GM12878 (cell line): ENCODE measurements at regions not wholly inside any gene's neighbourhood (a gene's known extent, or its start where the extent isn't known, plus 50 kb on each side); places are given as distances from the start of the nearest gene placed in this dataset.

ENCODE experiments used
- ATAC-seq: fragments of 200-7000 bp; cut with Tn5 transposase; 3 replicates; pipeline ENCODE4 v1.9.1; 2020; ENCODE audit warnings: mild to moderate bottlenecking, moderate library complexity
- BruUV-seq: library from RNA; stranded (reverse); fragments of 400-500 nt; replicated peaks from 2 replicates; lab custom pipeline; 2021; lab: Mats Ljungman, UMichigan
- CTCF ChIA-PET: fragments of 300-600 bp; sonication (Branson Sonifier 250); formaldehyde crosslinking; extraction: SDS; loops from one replicate; lab custom pipeline; 2021; ENCODE audit warnings: inconsistent platforms; lab: Yijun Ruan, JAX
- POLR2A ChIA-PET: fragments of 350-600 bp; formaldehyde crosslinking; extraction: SDS; loops from one replicate; lab custom pipeline; 2021; ENCODE audit warnings: inconsistent platforms; lab: Charles Lee
- RAD21 ChIA-PET: fragments of 300-600 bp; sonication (Branson Sonifier 250); formaldehyde crosslinking; loops from one replicate; lab custom pipeline; 2023; ENCODE audit warnings: antibody characterized with exemption; ENCODE audit not compliant: unreplicated experiment; lab: Charles Lee
- SMC1A ChIA-PET: fragments of 300-600 bp; sonication (Branson Sonifier 250); formaldehyde crosslinking; loops from one replicate; lab custom pipeline; 2023; ENCODE audit not compliant: unreplicated experiment, uncharacterized antibody; lab: Charles Lee
- DNase-seq: peaks from one replicate; pipeline ENCODE4 v3.0.0-alpha.2; 2011; ENCODE audit warnings: low read depth, low spot score
- FAIRE-seq: peaks from 3 replicates; lab custom pipeline; 2011; peaks lifted over from hg19 to GRCh38; lab: Jason Lieb, UNC
- H2AFZ ChIP-seq: 2 replicates; pipeline ENCODE4 v1.6.0; 2011; ENCODE audit warnings: low read depth, low read length, control low read depth; ENCODE audit not compliant: control insufficient read depth
- H3K27ac ChIP-seq: 2 replicates; pipeline ENCODE4 v1.5.1; 2011; ENCODE audit warnings: control low read depth; ENCODE audit not compliant: control insufficient read depth, insufficient read depth
- H3K27me3 ChIP-seq, 2 experiments: replicated peaks in 1 of 2; 2 replicates each; pipeline versions ENCODE4 v1.6.0 to v1.6.1; 2011; ENCODE audit warnings: low read length in 1 of 2; ENCODE audit not compliant: control insufficient read depth in 2 of 2, insufficient read depth in 2 of 2
- H3K36me3 ChIP-seq, 2 experiments: 2 replicates each; pipeline ENCODE4 v1.5.1; 2011; ENCODE audit warnings: low read length in 1 of 2; ENCODE audit not compliant: control insufficient read depth in 2 of 2, insufficient read depth in 2 of 2
- H3K4me1 ChIP-seq: 2 replicates; pipeline ENCODE4 v1.6.1; 2011; ENCODE audit warnings: mild to moderate bottlenecking, low read length, moderate library complexity, mixed read lengths; ENCODE audit not compliant: control insufficient read depth, insufficient read depth
- H3K4me2 ChIP-seq: 2 replicates; pipeline ENCODE4 v1.6.0; 2011; ENCODE audit warnings: control low read depth; ENCODE audit not compliant: control insufficient read depth, insufficient read depth
- H3K4me3 ChIP-seq: fragments of 200-600 bp; sonication (generic); 2 replicates; pipeline ENCODE4 v1.5.1; 2016
- H3K79me2 ChIP-seq: 2 replicates; pipeline ENCODE4 v1.6.0; 2011; ENCODE audit warnings: low read length; ENCODE audit not compliant: control insufficient read depth, insufficient read depth
- H3K9ac ChIP-seq: 2 replicates; pipeline ENCODE4 v1.8.0; 2011; ENCODE audit warnings: low read length, control low read depth, mixed read lengths; ENCODE audit not compliant: control insufficient read depth, insufficient read depth
- H3K9me3 ChIP-seq: replicated peaks from 3 replicates; pipeline ENCODE4 v1.5.1; 2011; ENCODE audit warnings: mild to moderate bottlenecking, low read length; ENCODE audit not compliant: control insufficient read depth, insufficient read depth
- H4K20me1 ChIP-seq: 2 replicates; pipeline ENCODE4 v1.6.0; 2011; ENCODE audit not compliant: control insufficient read depth, insufficient read depth
- FOXK2 ChIP-seq: fragments of 450-650 bp; IDR thresholded peaks from 2 replicates; pipeline ENCODE4 v1.6.1; 2017; ENCODE audit warnings: mild to moderate bottlenecking, moderate library complexity
- HDAC6 ChIP-seq: fragments of 200-600 bp; sonication (generic); IDR thresholded peaks from one replicate; pipeline ENCODE4 v1.8.0; 2017; ENCODE audit warnings: antibody characterized with exemption; ENCODE audit not compliant: unreplicated experiment
- KDM1A ChIP-seq: fragments of 200-600 bp; sonication (generic); IDR thresholded peaks from 2 replicates; pipeline ENCODE4 v1.6.1; 2016; ENCODE audit warnings: borderline replicate concordance
- NBN ChIP-seq: fragments of 450-650 bp; IDR thresholded peaks from 2 replicates; pipeline ENCODE4 v1.6.1; 2016
- NR2C1 ChIP-seq: fragments of 450-650 bp; IDR thresholded peaks from 2 replicates; pipeline ENCODE4 v1.6.1; 2017; ENCODE audit warnings: antibody characterized with exemption, mild to moderate bottlenecking, moderate library complexity
- NRF1 ChIP-seq: conservative IDR thresholded peaks from 2 replicates; pipeline ENCODE4 v1.6.1; 2011; ENCODE audit warnings: mild to moderate bottlenecking, low read depth, low read length, improper control_type of control experiment
- RUNX3 ChIP-seq: IDR thresholded peaks from 2 replicates; pipeline ENCODE4 v1.6.1; 2012; ENCODE audit warnings: low read length, inconsistent platforms
- SKIL ChIP-seq: fragments of 450-650 bp; IDR thresholded peaks from 2 replicates; pipeline ENCODE4 v1.6.1; 2017; ENCODE audit warnings: mild to moderate bottlenecking, low read depth, inconsistent platforms; ENCODE audit not compliant: poor library complexity, severe bottlenecking
- TARDBP ChIP-seq: IDR thresholded peaks from 2 replicates; pipeline ENCODE4 v1.6.1; 2016; ENCODE audit warnings: borderline replicate concordance
- ZBTB4 ChIP-seq: fragments of 450-650 bp; formaldehyde crosslinking; IDR thresholded peaks from 2 replicates; pipeline ENCODE4 v1.4.0; 2022; ENCODE audit warnings: mild to moderate bottlenecking, moderate library complexity
- ZNF217 ChIP-seq: fragments of 450-650 bp; IDR thresholded peaks from 2 replicates; pipeline ENCODE4 v1.6.1; 2017; ENCODE audit warnings: antibody characterized with exemption, mild to moderate bottlenecking
- ZNF384 ChIP-seq: IDR thresholded peaks from 2 replicates; pipeline ENCODE4 v1.6.1; 2012; ENCODE audit warnings: low read depth, mild to moderate bottlenecking, low read length, improper control_type of control experiment, borderline replicate concordance
- ZSCAN29 ChIP-seq: fragments of 450-650 bp; IDR thresholded peaks from 2 replicates; pipeline ENCODE4 v1.6.1; 2017; ENCODE audit warnings: mild to moderate bottlenecking, moderate library complexity
- WGBS: methylation state at CpG from one replicate; pipeline ENCODE4 v1.1.6; 2016; ENCODE audit warnings: low lambda C conversion rate; ENCODE audit not compliant: insufficient replicate concordance, insufficient coverage; ENCODE audit errors: missing lambda C conversion rate; 5-methylcytosine and 5-hydroxymethylcytosine counted together
- in situ Hi-C: fragments of 300-500 bp; cut with MboI; formaldehyde crosslinking; loops from 9 replicates; pipeline ENCODE4 v1.14.3; 2018; ENCODE audit warnings: mixed read lengths
- intact Hi-C: fragments of 100-400 bp; cut with micrococcal nuclease; formaldehyde crosslinking; loops from one replicate; pipeline ENCODE4 v1.14.2; 2022; ENCODE audit not compliant: unreplicated experiment
- TF ChIP-seq, protein P1 (sequence below): fragments of 450-650 bp; IDR thresholded peaks from 2 replicates; pipeline ENCODE4 v1.6.1; 2018; ENCODE audit warnings: borderline replicate concordance, mild to moderate bottlenecking; ENCODE audit not compliant: partially characterized antibody
- TF ChIP-seq, protein P2 (sequence below): fragments of 150-350 bp; IDR thresholded peaks from 2 replicates; pipeline ENCODE4 v1.6.1; 2016; ENCODE audit warnings: low read depth, low read length

DNA sequence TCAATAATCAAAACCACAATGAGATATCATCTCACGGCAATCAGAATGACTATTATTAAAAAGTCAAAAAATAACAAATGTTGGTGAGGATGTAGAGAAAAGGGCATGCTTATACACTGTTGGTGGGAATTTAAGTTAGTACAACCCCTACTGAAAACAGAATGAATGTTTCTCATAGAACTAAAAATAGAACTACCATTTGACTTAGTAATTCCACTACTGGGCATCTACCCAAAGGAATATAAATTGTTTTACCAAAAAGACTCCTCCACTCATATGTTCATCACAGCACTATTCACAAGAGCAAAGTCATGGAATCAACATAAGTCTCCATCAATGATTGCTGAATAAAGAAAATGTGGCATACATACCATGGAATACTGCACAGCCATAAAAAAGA is 278.1 kb upstream of the ARSJ start:
- POLR2A ChIA-PET = interaction anchor here (0.6 kb wide), 1 partner anchor 187 kb away, joined by 3 read pairs; no protein-coding TSS in a partner anchor
- no peak for TF ChIP-seq NR2C1
- no peak for TF ChIP-seq TARDBP
- no peak for TF ChIP-seq ZNF384
- TF ChIP-seq, protein P1, sequence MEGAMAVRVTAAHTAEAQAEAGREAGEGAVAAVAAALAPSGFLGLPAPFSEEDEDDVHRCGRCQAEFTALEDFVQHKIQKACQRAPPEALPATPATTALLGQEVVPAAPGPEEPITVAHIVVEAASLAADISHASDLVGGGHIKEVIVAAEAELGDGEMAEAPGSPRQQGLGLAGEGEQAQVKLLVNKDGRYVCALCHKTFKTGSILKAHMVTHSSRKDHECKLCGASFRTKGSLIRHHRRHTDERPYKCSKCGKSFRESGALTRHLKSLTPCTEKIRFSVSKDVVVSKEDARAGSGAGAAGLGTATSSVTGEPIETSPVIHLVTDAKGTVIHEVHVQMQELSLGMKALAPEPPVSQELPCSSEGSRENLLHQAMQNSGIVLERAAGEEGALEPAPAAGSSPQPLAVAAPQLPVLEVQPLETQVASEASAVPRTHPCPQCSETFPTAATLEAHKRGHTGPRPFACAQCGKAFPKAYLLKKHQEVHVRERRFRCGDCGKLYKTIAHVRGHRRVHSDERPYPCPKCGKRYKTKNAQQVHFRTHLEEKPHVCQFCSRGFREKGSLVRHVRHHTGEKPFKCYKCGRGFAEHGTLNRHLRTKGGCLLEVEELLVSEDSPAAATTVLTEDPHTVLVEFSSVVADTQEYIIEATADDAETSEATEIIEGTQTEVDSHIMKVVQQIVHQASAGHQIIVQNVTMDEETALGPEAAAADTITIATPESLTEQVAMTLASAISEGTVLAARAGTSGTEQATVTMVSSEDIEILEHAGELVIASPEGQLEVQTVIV = no peak
- TF ChIP-seq ZNF217 = no peak
- TF ChIP-seq ZBTB4 = no peak
- no peak for TF ChIP-seq FOXK2
- TF ChIP-seq, protein P2, sequence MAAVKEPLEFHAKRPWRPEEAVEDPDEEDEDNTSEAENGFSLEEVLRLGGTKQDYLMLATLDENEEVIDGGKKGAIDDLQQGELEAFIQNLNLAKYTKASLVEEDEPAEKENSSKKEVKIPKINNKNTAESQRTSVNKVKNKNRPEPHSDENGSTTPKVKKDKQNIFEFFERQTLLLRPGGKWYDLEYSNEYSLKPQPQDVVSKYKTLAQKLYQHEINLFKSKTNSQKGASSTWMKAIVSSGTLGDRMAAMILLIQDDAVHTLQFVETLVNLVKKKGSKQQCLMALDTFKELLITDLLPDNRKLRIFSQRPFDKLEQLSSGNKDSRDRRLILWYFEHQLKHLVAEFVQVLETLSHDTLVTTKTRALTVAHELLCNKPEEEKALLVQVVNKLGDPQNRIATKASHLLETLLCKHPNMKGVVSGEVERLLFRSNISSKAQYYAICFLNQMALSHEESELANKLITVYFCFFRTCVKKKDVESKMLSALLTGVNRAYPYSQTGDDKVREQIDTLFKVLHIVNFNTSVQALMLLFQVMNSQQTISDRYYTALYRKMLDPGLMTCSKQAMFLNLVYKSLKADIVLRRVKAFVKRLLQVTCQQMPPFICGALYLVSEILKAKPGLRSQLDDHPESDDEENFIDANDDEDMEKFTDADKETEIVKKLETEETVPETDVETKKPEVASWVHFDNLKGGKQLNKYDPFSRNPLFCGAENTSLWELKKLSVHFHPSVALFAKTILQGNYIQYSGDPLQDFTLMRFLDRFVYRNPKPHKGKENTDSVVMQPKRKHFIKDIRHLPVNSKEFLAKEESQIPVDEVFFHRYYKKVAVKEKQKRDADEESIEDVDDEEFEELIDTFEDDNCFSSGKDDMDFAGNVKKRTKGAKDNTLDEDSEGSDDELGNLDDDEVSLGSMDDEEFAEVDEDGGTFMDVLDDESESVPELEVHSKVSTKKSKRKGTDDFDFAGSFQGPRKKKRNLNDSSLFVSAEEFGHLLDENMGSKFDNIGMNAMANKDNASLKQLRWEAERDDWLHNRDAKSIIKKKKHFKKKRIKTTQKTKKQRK = no peak
- TF ChIP-seq RUNX3 = no peak
- no peak for TF ChIP-seq HDAC6
- TF ChIP-seq SKIL = no peak
- TF ChIP-seq ZSCAN29 = no peak
- TF ChIP-seq KDM1A = no peak
- no peak for TF ChIP-seq NRF1
- TF ChIP-seq NBN = no peak

More for the DNA sequence above, 278.1 kb upstream of the ARSJ start:
- WGBS = 40% methylated on average over 1 of the region's 1 CpG
- Histone ChIP-seq H3K9me3 (no peaks in the 10 kb centered on the region), H3K79me2 (no peaks in the 10 kb centered on the region), H3K4me2 (no peak overlapping the region), H3K4me1 (no peaks in the 10 kb centered on the region), H2AFZ (no peak overlapping the region), H3K4me3 (no peak overlapping the region), H4K20me1 (no peaks in the 10 kb centered on the region), H3K27ac (no peak overlapping the region), H3K36me3 (no peaks in the 10 kb centered on the region), H3K9ac (no peak overlapping the region), H3K27me3 (no peaks in the 10 kb centered on the region)
- in situ Hi-C loops = no loop called here
- no peak for ATAC-seq
- no TSS peak for BruUV-seq
- SMC1A ChIA-PET = no interaction called here
- no peak for DNase-seq
- RAD21 ChIA-PET = no interaction called here
- no peak for FAIRE-seq
- CTCF ChIA-PET = no interaction called here
- intact Hi-C loops = no loop called here
